GM06990 (cell line): ENCODE measurements at regions not wholly inside any gene's neighbourhood (a gene's known extent, or its start where the extent isn't known, plus 50 kb on each side); places are given as distances from the start of the nearest gene placed in this dataset.

Experiments used
- DNase-seq: peaks from one replicate; pipeline ENCODE4 v3.0.0-alpha.2; 2011; ENCODE audit not compliant: insufficient read length; ENCODE audit errors: extremely low read depth
- H3K27me3 ChIP-seq: replicated peaks from 2 replicates; pipeline ENCODE4 v1.6.0; 2011; ENCODE audit warnings: low read length; ENCODE audit not compliant: control insufficient read depth, insufficient read depth
- H3K36me3 ChIP-seq: 2 replicates; pipeline ENCODE4 v1.5.1; 2011; ENCODE audit warnings: low read length; ENCODE audit not compliant: control insufficient read depth, insufficient read depth
- H3K4me3 ChIP-seq: replicated peaks from 2 replicates; pipeline ENCODE4 v1.5.1; 2011; ENCODE audit warnings: low read depth, mild to moderate bottlenecking, control low read depth, low read length
- TF ChIP-seq, protein P1 (sequence below): IDR thresholded peaks from 2 replicates; pipeline ENCODE4 v1.5.1; 2011; ENCODE audit warnings: low read length, control low read depth, mild to moderate bottlenecking, inconsistent platforms; ENCODE audit not compliant: insufficient read depth, poor library complexity, severe bottlenecking

DNA sequence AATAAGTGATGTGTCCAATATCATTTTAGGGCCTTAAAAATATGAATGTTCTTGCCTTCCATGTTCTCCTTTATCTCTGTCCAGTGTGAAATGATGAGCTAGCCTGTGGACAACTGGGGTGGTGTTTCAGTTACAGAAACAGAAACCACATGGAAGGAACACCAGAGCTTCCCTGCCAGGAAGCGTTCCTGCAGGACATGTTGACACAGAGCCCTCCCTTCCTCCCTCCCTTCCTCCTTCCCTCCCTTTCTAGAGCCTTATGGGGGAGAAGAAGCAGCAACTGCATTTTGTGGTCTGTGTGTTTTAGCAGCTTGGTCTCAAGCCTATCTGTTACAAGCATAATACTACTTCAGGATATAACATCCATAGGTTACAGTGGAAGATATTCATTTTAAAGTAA, 539.7 kb upstream of the NETO1 start:
- no peak for DNase-seq

DNA sequence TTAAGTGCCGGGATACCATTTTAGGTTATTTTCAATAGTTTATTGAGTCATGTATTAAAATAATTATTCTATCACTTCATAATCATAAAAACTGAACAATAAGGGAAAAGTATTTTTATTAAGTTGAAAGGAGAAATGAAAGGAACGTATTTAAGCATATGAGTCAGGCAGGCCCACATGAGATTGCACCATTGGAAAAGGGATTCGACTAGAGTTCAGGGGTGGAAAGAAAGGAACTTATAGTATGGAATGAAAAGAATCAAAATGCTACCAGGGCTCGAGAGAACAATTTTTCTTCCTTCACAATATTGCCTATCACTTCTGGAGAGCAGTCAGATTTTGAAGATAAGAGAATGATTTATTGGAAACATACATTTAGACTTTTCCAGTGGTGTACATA, 516.5 kb upstream of the NETO1 start:
- DNase-seq: no peak
- H3K36me3 ChIP-seq: no peaks in the 10 kb centered on the region
- TF ChIP-seq, protein P1, sequence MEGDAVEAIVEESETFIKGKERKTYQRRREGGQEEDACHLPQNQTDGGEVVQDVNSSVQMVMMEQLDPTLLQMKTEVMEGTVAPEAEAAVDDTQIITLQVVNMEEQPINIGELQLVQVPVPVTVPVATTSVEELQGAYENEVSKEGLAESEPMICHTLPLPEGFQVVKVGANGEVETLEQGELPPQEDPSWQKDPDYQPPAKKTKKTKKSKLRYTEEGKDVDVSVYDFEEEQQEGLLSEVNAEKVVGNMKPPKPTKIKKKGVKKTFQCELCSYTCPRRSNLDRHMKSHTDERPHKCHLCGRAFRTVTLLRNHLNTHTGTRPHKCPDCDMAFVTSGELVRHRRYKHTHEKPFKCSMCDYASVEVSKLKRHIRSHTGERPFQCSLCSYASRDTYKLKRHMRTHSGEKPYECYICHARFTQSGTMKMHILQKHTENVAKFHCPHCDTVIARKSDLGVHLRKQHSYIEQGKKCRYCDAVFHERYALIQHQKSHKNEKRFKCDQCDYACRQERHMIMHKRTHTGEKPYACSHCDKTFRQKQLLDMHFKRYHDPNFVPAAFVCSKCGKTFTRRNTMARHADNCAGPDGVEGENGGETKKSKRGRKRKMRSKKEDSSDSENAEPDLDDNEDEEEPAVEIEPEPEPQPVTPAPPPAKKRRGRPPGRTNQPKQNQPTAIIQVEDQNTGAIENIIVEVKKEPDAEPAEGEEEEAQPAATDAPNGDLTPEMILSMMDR: no peak
- H3K27me3 ChIP-seq: no peaks in the 10 kb centered on the region
- H3K4me3 ChIP-seq: no peak overlapping the region

More for the DNA sequence above, 539.7 kb upstream of the NETO1 start:
- Histone ChIP-seq H3K27me3 (no peaks in the 10 kb centered on the region), H3K36me3 (no peaks in the 10 kb centered on the region), H3K4me3 (no peak overlapping the region)
- TF ChIP-seq, protein P1: no peak

DNA sequence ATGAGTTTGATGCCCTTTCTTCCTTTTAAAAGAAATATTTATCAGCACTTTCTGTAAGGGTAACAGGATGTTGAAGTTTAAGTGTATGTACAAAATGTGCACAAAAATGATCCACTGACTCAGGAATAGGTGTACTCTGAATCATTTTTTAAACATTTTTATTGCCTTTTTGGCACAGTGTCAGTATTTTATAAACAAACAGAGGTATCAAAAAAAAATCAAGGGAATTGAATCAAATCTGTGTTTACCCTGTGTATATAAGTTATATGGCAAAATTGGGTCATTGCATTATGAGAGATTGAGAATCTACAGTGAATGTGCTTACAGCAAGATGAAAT, 513.9 kb upstream of the NETO1 start:
- no peaks in the 10 kb centered on the region for H3K27me3 ChIP-seq
- TF ChIP-seq, protein P1: no peak
- H3K36me3 ChIP-seq: no peaks in the 10 kb centered on the region
- H3K4me3 ChIP-seq: no peak overlapping the region
- no peak for DNase-seq

DNA sequence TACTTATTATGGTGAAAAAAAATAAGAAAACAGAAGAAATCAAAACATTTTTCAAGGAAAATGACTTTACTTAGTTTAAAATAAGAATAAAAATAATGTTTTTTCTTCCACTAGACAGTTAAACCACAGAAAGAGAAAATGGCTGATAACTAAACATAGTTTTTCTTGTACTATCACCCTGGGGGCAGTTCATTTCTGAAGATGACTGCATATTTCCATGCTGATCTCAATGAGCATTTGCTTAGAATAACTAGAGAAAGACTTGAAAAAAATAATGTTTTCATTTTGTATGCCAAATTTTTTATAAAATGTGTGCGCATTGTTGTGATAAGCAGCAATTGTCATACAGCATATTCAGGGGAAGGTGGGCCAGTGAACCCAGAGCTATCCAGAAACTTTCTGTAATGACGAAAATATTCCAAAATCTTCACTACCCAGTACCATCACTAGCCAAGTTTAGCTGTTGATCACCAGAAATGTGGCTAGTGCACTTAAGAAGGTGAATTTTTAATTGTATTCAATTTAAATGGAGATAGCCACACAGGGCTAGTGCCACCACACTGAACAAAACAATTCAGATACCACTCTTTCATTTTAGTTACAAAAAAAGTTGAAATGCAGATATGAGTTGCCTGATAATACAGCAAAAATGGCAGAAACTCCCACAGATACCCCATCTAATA, 513.4 kb upstream of the NETO1 start:
- Histone ChIP-seq H3K27me3 (no peaks in the 10 kb centered on the region), H3K4me3 (no peak overlapping the region), H3K36me3 (no peaks in the 10 kb centered on the region)
- TF ChIP-seq, protein P1: no peak
- no peak for DNase-seq

DNA sequence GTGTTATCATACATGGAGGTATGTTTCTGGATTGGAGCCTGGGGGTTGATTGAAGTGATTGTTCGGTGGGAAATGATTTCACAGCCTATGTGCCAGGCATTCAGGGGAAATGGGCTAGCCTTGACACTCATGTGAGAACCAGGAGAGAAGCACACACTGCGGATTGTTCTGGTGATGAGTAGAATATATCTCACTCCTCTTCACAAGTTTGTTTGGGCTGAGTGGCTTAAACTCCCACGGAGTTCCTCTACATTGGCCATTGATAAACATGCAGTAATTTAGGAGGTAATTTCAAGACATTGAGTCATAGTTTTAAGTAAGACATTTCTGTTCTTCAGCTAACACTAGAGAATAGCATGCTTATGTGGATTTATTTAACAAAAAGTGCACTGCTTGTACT, 498.9 kb upstream of the NETO1 start:
- H3K36me3 ChIP-seq: no peaks in the 10 kb centered on the region
- no peak for DNase-seq
- no peaks in the 10 kb centered on the region for H3K27me3 ChIP-seq
- TF ChIP-seq, protein P1: no peak
- no peak overlapping the region for H3K4me3 ChIP-seq

DNA sequence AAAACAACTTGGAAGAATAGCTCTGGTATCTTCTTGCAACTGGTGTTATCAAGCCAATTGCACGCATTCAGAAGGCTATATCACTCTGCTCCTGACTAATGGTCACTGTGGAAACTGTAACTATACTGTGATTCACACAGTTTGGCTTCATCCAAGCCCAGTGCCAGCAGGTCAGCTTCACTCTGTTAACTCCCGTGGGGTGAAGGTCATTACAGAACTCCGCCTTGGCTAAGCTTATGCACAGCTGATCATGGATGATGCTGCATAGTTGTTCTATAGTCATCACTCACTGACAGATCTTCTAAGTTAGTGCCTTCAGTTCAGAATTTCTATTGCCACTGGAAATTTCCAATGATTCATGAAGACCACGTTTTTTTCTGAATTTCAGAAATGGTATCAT, 497.2 kb upstream of the NETO1 start:
- no peak for DNase-seq
- no peak overlapping the region for H3K4me3 ChIP-seq
- H3K27me3 ChIP-seq: no peaks in the 10 kb centered on the region
- TF ChIP-seq, protein P1: no peak
- no peaks in the 10 kb centered on the region for H3K36me3 ChIP-seq
